Ammon's horn (tissue), 1 donor: ENCODE measurements at regions not wholly inside any gene's neighbourhood (a gene's known extent, or its start where the extent isn't known, plus 50 kb on each side); places are given as distances from the start of the nearest gene placed in this dataset.
A peak's percentile ranks its signal among the peaks of the same experiment; 100 is the strongest.

Experiments used
- DNase-seq: peaks from one replicate; pipeline ENCODE4 v3.0.0-alpha.2; 2016; ENCODE audit warnings: low spot score

DNA sequence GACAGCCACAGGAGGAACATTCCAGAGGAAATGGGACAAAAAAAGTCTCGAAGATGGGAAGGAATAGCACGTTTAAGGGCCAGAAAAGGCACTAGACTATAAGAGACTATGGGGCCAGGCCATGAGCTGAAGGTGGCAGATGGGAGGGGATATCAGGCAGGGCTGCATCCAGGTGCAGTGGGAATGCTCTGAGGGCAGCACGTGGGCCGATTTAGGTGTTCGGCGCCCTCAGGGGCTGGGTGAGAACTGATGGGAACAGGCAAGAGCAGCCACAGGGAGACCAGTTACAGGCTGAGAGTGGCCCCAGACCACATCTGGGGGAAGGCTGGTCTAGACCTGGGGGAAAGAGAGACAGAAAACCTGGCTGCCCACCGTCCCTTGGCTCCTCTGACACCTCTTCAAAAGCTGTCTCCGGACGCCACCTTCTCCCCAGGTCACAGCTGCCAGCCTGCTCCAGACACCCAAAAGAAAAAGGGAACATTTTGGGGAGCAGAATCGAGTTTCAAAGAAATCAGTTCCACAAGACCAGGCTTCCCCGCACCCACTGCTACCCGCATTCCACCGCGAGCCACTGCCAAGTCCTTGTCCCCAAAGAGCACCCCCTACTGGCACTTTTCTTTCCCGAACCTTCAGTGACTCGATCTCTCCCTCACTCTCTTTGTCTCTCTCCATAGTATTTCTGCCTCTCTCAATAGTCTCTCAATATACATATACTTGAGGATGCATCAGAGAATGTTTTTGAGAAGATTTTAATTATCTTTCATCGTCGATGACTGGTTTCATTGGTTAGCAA, 190.1 kb upstream of the AGAP1 start:
- no peak for DNase-seq

DNA sequence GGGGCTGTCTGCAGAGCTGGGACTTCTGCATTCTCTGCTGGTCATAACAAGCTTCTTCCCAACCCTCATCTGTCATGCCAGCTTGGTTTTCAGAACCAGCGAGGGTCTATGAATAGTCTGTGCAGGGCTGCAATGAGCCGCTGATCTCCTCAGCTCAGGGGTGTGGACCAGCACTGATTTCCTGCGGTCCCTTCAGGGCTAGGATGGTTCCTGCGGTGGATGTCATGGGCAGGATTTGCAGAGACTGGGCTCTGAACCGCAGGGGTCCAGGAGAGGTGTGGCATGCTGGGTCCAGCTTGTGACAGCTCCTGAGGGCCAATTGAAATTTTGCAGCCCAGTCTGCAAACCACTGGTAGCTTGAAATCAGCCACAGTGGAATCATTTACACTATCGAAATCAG, 188.2 kb upstream of the AGAP1 start:
- DNase-seq: no peak

DNA sequence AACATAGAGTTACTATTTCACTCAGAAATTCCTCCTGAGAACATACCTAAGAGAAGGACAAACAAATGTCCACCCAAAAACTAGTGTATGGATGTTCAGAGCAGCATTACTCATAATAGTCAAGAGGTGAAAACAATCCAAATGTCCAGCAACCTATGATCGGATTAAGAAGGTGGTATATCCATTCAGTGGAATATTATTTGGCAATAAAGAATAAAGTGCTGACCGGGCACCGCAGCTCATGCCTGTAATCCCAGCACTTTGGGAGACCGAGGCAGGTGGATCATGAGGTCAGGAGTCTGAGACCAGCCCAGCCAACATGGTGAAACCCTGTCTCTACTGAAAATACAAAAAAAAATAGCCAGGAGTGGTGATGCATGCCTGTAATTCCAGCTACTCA, 182.8 kb upstream of the AGAP1 start:
- no peak for DNase-seq

DNA sequence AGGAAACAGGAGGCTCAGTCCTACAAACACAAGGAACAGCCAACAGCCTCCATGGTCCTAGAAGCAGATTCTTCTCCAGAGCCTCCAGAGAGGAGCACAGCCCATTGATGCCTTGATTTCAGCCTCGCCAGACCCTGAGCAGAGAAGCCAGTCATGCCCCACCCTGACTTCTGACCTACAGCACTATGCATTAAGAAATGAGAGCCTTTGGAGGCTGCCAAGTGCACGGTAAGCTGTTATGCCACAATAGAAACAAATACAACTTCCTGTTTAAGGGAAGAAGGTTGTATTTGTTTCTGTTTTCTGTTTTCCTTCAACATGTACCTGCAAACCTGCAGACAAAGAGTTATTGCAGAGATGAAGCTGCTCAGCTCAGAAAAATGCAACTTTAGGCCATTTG, 181.3 kb upstream of the AGAP1 start:
- DNase-seq: no peak

DNA sequence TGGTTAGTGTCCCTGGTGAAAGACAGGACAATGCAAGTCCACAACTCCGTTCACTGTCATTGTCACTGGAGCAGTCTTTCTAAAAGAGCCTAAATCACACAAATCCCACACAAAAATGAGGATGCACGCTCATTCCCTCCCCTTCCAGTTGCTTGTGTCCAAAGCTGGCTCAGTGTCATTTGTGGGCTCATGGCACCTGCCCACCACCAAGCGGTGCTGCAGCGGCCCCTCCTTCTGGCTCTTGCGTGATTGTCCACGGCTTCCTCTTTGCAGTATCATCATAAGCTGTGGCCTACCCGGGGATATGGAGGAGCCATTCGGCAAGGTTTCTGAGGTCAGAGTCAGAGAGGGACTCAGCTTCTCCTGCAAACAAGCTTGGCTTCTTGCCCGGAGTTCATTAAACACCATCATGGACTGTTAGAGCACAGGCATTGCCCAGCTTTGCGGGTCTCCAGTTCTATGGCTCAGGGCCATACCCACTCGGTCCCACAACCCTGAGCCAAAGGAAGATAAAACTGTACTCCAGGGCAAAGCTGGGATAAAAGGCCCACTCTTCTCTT, 179.4 kb upstream of the AGAP1 start:
- peak; percentile 43 for DNase-seq

DNA sequence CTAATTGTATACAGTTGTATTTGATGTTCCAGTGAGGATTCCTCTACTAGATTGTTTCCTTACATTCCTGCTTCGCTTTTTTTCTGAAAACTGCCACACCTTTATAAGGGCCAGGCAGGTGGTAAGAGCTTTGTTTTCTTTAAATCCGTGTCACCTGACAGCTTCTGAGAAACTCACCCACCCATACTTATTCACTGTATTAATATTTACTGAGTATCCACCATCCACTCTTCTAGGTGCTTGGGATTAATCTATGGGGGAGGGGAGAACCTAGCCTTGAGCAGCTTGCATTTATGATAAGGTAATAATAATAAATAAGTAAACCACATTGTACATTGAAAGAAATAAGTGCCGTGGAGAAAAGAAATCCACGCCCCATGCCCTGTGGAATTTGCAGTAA, 174.7 kb upstream of the AGAP1 start:
- no peak for DNase-seq

DNA sequence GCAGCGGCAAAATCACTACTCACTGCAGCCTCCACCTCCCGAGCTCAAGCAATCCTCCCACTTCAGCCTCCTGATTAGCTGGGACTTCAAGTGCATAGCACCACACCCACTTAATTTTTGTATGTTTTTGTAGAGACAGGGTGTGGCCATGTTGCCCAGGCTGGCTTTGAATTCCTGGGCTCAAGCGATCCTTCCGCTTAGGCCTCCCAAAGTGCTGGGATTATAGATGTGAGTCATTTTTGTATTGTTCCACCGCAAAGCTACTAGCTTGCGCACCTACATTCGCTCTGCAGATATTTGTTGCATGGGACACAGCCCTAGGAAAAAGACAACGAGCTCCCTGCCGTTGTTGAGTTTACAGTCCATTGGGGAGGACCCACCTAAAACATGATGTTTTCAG, 173.5 kb upstream of the AGAP1 start:
- DNase-seq: no peak

DNA sequence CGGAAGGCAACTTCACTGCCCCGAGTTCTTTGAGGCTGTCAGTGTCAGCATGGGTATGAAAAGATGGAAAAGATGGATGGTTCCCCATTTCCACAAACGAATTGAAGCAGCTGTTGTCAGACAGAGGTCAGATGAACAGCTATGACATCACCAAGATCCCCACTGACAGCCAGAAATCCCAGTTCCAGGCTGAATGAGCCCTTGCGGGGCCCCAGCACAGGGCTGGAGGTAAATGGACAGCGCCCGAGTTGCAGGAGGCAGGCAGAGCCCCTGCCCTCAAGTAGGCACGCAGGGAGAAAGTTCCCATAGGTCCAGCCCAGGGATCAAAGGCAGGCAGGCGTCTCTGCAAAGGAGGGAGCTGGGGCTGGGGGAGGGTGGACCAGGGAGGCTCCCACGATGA, 169.5 kb upstream of the AGAP1 start:
- no peak for DNase-seq

DNA sequence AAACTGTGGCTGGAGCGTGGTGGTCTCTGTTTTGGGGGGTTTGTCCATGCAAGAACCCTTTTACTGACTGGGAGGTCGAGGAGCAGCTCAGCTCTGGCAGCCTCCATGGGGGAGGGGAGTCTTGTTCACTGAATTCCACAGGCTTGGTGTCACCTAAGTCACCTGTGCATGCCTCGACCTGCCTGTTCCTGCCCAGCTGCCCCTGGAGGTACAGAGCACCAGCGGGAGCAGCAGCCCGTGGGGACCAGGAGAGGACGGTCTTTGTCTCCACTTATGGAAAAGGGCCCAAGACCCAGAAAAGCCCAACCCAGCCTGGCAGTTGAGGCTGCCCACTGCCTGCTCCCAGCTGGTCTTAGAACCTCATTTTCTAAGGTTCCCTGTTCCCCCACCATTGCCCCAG, 168.7 kb upstream of the AGAP1 start:
- DNase-seq: no peak

DNA sequence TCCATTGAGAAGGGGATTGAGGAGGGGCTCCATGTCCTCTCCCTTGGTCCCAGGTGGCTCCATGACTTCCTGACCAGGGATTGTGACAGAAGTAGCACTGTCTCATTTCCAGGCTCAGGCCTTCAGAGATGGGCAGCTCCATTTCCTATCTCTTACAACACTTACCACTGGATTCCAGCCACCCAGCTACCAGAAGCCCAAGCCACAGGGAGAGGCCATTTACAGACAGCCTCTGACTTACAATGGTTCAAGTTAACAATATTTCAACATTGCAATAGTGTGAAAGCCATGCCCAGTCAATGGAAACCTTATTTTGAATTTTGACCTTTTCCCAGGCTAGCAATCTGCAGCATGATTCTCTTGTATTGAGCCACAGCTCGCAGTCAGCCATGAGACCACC, 164.9 kb upstream of the AGAP1 start:
- DNase-seq: no peak

DNA sequence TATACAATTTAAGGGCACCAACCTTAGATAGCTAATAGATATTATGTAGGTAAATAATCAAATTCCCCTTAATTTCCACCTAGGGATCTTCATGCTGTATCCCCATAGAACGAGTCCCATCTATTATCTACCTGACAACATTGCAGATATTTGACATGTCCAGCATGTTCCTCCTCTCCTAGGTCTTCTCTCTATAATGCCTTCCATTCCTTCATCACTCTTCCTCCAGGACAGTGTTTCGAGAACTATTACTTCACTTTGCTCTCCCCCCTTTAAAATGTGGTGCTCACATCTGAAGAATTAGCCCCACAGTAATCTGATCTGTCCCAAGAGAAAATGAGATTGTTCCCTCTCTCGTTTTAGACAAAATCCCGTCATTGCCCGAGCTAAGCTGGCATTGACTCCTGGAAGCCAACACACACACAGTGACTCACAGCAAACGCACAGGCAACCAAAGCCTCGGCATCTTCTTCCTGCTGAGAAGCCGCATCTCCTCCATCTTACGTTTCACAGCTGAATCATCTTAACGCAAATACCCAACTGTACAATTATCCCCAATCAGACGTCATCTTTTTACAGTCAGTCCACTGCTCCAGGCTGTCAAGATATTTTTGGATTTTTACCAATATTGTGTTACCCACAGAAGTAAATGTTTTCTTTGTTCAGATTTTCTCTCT, 162.9 kb upstream of the AGAP1 start:
- DNase-seq: peak; percentile 25

DNA sequence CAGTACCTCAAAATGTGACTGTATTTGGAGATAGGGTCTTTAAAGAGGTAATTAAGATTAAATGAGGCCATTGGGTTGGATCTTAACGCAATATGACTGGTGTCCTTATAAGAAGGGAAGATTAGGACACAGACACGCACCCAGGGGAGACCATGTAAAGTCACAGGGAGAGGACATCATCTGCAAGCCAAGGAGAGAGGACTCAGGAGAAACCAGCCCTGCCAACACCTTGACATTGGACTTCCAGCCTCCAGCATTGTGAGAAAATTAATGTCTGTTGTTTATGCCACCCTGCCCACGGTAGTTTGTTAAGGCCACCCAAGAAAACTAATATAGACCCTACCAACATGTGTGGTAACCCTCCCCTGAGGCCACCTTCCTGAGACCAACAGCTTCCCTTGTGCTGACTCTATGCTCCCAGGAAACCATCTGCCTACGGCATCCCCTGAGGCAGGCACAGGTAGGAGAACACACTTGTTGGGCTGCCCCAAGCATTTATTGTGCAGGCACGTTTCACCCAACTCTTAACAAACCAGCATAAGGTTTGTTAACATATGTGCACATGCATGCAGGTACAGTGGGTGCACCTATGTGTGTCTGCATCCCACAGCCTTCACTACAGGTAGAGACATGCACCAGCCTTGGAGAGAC, 161.5 kb upstream of the AGAP1 start:
- DNase-seq: no peak

DNA sequence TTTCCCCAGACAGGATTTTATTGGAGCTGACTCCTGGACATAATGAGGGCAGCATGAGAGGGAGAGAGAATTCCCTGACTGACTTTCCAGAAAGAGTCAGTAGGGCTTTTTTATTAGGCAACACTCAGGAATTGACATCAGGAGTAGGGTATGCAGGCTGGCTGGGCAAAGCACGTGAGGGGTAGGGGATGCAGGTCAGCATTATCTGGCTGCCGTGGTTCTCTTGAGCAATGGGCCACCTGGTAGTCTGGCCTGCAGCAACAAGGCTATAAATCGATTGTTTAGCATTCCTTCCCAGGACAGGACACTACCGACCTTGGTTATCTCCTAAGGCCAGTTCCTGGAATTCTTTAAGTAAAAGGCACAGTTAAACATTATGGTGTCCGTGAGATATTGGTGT, 160.8 kb upstream of the AGAP1 start:
- DNase-seq: no peak

DNA sequence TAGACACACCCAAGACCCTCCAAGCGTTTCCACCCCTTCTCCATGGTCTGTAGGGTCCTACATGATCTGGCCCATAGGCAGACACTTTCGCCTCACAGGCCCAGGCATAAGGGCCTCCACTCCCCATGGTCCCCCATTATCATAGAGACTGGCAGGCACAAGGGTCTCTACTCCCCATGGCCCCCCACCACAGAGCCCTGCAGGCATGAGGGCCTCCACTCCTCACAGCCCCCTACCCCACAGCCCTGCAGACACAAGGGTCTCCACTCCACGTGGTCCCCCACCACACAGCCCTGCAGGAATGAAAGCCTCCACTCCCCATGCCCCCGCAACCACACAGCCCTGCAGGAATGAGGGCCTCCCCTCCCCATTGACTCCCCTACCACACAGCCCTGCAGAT, 159.7 kb upstream of the AGAP1 start:
- DNase-seq: no peak

DNA sequence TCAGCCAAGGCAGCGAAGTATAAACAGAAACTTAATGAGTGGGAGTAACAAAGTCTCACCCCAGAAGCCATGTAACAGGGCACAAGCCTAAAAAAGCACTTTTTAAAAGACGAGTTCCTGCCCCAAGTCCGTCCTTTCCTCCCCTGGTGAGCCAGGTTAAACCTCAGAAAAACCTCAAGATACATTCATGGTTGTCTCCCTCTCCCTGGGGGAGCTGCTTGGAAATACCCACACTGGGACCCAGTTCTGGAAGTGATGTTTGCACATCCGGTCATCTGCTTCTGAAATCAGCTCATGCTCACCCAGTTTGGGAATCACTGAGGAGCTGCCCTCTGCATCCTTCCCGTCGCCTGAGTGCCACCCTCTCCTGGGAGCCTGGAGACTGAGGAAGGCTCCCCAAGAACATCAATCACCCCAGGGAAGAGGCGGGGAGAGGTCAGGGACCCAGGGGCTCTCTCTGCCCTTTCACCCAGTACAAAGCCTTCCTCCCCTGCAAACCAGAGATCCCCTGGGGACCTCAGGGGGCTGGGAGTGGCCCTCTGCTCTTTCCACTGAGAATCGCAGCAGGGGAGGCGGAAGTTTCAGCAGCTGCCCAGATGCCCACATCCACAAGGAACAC, 150.6 kb upstream of the AGAP1 start:
- no peak for DNase-seq

DNA sequence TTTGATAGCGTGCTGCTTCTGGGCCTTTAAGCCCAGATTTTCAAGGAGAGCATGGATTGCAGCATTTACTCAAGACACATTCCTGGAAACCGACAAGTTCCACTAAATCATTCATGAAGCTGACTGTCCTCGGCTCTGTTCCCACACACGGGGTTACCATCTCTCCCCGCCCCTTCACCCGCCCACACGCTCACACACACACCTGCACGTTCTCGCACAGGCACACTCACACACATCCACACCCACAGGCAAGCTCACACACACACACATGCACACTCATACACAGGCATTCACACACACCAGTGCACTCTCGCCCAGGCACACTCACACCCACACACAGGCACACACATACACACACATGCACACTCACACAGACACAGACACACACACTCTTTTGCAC, 150.0 kb upstream of the AGAP1 start:
- no peak for DNase-seq

DNA sequence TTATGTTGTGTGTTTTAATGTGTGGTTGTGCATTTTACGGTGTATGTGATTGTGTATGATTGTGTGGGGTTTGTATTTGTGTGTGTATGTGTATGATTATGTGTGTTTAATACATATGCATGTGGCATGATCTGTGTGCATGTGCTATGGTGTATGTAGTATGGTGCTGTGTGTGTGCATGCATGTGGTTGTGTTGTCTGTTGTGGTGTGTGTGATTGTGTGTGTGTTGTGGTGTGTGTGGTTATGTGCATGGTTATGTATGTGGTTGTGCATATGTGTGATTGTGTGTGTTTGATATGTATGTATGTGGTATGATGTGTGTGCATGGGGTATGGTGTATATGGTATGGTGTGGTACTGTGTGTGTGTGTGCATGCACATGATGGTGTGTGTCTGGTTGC, 148.1 kb upstream of the AGAP1 start:
- DNase-seq: no peak

DNA sequence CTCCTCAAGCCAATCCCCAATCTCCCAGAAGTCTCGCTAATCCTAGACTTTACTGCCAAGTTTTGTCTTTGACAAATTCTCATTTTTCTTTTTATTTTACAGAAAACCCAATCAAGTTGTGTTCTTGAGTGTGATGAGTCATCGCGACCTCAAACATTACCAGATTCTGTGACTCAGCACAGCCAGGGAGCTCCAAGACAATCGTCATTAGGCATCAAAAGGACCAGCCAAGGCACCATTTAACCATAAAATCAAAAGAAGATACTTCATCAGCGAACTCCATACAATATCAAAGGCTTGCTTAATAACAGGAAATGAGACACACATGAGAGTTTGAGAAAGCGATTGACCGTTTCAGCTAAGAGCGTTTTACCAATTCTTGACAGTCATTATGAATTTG, 146.2 kb upstream of the AGAP1 start:
- DNase-seq: no peak

DNA sequence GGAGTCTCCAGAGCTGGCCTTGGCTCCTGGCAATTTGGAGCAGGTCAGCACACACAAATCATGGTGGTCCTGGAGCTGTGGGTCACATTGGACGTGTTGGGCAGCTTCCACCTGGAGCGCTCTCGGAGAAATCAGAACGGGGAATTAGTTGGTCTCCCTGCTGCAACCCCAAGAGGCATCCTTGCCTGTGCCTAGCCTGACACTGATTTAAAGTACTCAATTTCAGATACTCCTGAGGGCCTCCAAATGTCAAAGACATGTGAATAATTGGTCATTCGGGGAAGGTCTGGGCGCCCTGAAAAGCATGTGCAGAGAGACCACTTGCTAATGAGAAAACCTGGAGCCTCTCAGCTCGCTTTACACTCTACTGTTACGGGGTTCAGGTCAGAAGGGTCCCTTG, 145.5 kb upstream of the AGAP1 start:
- DNase-seq: no peak

DNA sequence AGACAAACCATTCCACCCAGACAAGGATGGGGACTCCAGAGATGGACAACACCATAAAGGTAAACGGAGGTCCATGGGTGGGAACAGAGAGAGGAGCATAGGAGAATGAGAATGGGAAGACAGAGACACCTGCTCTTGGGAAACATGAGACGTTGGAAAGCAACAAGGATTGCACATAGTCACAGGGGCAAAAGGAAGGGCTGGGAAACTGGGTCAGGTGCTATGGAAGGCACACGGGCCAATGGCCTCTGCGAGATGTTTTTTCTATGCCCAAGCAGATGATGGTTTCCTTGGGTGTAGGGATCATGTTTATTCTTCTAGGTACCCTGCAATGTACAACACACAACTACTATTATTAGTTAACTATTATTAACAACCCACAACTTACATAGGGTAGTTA, 143.6 kb upstream of the AGAP1 start:
- DNase-seq: no peak

DNA sequence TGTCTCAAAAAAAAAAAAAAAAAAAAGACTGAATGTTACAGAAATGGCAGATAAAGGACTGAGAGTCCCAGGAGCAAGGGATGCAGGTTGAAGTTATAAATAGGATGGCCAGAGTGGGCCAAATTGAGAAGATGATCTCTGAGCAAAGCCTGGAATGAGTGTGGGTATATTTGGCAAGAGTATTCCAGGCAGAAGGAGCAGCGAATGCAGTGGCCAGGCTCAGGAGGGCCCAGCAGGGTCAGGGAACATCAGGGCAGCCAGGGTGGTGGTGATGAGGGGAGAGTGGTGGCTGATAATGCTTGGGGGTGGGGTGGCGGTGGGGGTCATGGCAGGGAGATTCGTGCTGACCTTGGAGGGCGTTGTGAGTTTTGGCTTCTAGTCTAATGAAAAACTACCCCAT, 141.3 kb upstream of the AGAP1 start:
- DNase-seq: no peak

DNA sequence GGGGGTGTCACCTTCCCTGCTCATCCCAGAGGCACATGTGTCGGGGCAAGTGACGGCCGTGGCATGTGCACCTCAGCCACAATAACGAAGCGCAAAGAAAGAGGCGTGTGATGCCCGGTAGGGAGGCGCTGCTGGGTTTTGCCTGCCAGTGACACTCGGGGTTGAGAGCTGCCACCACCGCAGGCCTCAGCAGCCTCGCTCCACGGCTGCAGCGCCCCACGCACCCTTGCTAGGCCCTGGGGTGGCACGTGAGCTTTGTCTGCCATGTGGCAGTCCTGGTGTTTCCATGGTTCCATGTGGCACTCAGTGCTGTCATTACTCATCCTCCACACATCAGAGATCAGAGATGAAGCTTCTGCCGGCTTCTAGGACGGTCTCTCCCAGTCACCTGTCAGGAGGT, 136.0 kb upstream of the AGAP1 start:
- no peak for DNase-seq

DNA sequence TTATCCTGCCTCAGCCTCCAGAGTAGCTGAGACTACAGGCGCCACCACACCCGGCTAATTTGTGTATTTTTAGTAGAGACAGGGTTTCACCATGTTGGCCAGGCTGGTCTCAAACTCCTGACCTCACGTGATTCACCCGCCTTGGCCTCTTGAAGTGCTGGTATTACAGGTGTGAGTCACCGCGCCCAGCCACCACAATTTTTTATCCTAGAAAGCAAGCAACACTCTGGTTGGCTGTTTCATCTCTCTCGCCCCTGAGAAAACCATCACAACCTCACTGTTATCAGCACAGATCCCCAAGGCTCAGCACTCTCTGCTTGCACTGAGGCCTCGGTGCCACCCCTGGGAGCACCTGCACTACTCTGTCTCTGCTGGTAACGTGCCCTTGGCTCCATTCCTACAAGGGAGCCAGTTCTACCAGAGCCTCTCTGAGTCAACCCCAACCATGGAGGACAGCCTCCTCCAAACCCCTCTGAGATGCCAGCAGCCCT, 134.8 kb upstream of the AGAP1 start:
- no peak for DNase-seq
